Esophagus muscularis mucosa (tissue), 4 donors: ENCODE measurements at regions not wholly inside any gene's neighbourhood (a gene's known extent, or its start where the extent isn't known, plus 50 kb on each side); places are given as distances from the start of the nearest gene placed in this dataset.

Experiments
- DNase-seq: peaks from one replicate; pipeline ENCODE4 v3.0.0-alpha.2; 2017; ENCODE audit errors: extremely low spot score
- H3K27ac ChIP-seq, 4 donors: fragments of 200-600 bp; sonication (generic); replicated peaks in 1 of 4; 1 replicate in 3 of 4; 2 replicates in 1 of 4; pipeline ENCODE4 v1.5.1; 2016 to 2019; ENCODE audit warnings: mild to moderate bottlenecking in 1 of 4
- H3K27me3 ChIP-seq, 4 donors: fragments of 200-600 bp; sonication (generic); one replicate each; pipeline versions ENCODE4 v1.5.1 to v1.6.0; 2016 to 2019
- H3K36me3 ChIP-seq, 4 donors: fragments of 200-600 bp; sonication (generic); one replicate each; pipeline ENCODE4 v1.5.1; 2016 to 2019
- H3K4me1 ChIP-seq, 4 donors: fragments of 200-600 bp; sonication (generic); one replicate each; pipeline ENCODE4 v1.5.1; 2016 to 2019
- H3K4me3 ChIP-seq, 4 donors: fragments of 200-600 bp; sonication (generic); 1 replicate in 2 of 4; 2 replicates in 2 of 4; pipeline ENCODE4 v1.5.1; 2016 to 2019; ENCODE audit warnings: mild to moderate bottlenecking in 4 of 4, moderate library complexity in 1 of 4
- H3K9me3 ChIP-seq, 4 donors: fragments of 200-600 bp; sonication (generic); 1 replicate in 3 of 4; 2 replicates in 1 of 4; pipeline ENCODE4 v1.5.1; 2016 to 2019
- EP300 ChIP-seq: sonication (generic); formaldehyde crosslinking; IDR thresholded peaks from one replicate; pipeline ENCODE4 v1.6.1; 2017; ENCODE audit warnings: antibody characterized with exemption
- POLR2A ChIP-seq: fragments of 450-650 bp; IDR thresholded peaks from one replicate; pipeline ENCODE4 v1.6.1; 2017; ENCODE audit warnings: antibody characterized with exemption, moderate library complexity, mild to moderate bottlenecking, low read depth
- POLR2AphosphoS5 ChIP-seq, 2 donors: sonication (generic); formaldehyde crosslinking; IDR thresholded peaks; one replicate each; pipeline ENCODE4 v1.6.1; 2017; ENCODE audit warnings: antibody characterized with exemption in 2 of 2
- WGBS: methylation state at CpG from one replicate; pipeline ENCODE4 v1.1.5; 2018; 5-methylcytosine and 5-hydroxymethylcytosine counted together
- intact Hi-C: fragments of 100-400 bp; cut with DNase I; formaldehyde crosslinking; loops from one replicate; pipeline ENCODE4 v1.15.1; 2023
- TF ChIP-seq, protein P1 (sequence below), 3 experiments: fragments of 200-600 bp in 2 of 3; fragments of 450-650 bp in 1 of 3; sonication (generic) in 2 of 3; IDR thresholded peaks; one replicate each; pipeline ENCODE4 v1.5.1; 2017 to 2019; ENCODE audit warnings: antibody characterized with exemption in 3 of 3, mild to moderate bottlenecking in 2 of 3, moderate library complexity in 1 of 3

DNA sequence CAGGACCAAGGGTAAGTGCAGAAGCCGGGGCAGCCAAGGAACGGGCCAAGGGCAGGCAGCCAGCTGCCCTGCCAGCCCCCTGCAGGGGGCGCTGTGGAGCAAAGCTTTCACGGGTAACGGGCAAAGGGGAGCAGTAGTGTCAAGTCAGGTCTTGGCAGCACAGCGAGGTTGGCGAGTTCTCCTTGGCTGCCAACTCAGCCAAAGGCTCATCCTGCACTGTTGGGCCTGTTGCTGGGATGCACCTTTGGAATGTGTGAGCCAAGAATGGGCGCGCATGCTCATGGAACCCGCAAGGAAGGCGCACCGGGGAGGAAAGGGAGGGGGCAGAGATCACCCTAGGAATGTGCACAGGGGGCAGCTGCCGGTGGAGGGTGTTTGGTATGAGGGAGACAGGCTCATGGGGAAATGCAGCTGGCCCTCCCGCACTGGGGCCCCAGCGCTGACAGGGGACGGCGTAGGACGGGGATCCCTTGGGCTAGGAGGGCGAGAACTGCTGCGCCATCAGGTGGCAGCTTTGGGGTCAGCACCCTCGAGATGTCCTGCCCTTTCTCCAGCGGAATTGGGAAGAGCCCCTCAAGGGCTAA lies 138.0 kb downstream of the ASCL4 start:
- peak overlapping the region; percentile 15 to 39 (median 22) for H3K4me3 ChIP-seq
- no peaks in the 10 kb centered on the region for H3K36me3 ChIP-seq
- TF ChIP-seq EP300 (no peak), POLR2AphosphoS5 (IDR thresholded peaks at IDR 0.05) (peak; percentile 24 to 28), POLR2A (no peak)
- TF ChIP-seq, protein P1, sequence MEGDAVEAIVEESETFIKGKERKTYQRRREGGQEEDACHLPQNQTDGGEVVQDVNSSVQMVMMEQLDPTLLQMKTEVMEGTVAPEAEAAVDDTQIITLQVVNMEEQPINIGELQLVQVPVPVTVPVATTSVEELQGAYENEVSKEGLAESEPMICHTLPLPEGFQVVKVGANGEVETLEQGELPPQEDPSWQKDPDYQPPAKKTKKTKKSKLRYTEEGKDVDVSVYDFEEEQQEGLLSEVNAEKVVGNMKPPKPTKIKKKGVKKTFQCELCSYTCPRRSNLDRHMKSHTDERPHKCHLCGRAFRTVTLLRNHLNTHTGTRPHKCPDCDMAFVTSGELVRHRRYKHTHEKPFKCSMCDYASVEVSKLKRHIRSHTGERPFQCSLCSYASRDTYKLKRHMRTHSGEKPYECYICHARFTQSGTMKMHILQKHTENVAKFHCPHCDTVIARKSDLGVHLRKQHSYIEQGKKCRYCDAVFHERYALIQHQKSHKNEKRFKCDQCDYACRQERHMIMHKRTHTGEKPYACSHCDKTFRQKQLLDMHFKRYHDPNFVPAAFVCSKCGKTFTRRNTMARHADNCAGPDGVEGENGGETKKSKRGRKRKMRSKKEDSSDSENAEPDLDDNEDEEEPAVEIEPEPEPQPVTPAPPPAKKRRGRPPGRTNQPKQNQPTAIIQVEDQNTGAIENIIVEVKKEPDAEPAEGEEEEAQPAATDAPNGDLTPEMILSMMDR (IDR thresholded peaks at IDR 0.05): peak; percentile 47 to 56 (median 53)
- no peaks in the 10 kb centered on the region for H3K9me3 ChIP-seq
- peaks cover 0 to 46% (median 3%) of the 10 kb centered on the region in 4 donors for H3K27me3 ChIP-seq
- WGBS: 2% methylated on average over 6 of the region's 22 CpGs
- peak; percentile 89 for DNase-seq
- H3K27ac ChIP-seq: no peak overlapping the region
- H3K4me1 ChIP-seq: peaks cover 0 to 11% (median 10%) of the 10 kb centered on the region in 4 donors
- intact Hi-C loops: no loop called here

DNA sequence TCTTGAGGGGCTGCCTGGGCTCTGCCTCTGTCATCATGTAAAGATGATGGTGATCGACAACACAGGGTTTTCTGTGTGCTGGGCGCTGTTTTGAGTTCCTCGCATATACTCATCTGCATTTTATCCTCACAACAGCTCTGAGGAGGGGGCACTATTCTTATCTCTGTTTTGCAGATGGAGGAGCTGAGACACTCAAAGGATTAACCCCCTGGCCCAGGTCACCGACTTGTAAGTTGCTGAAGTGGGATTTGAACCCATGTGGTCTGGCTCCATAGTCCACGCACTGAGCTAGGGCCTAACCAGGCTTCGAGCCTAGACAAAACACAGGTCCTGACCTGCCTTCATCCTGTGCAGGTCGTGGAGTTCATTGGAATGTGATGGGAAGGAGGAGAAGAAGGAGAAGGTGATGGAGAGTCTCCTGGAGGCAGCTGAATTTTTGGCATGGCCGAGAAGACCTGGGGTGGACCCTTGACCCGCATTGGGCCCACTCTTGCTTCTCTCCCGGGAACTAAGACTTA lies 140.0 kb downstream of the ASCL4 start:
- TF ChIP-seq POLR2AphosphoS5 (IDR thresholded peaks at IDR 0.05): no peak
- TF ChIP-seq, protein P1 (IDR thresholded peaks at IDR 0.05): no peak
- TF ChIP-seq POLR2A: no peak
- TF ChIP-seq EP300: no peak
- peaks cover 0 to 11% (median 10%) of the 10 kb centered on the region in 4 donors for H3K4me1 ChIP-seq
- 74% methylated on average over 10 of the region's 10 CpGs for WGBS
- peak; percentile 64 for DNase-seq
- no peak overlapping the region for H3K27ac ChIP-seq
- H3K36me3 ChIP-seq: no peaks in the 10 kb centered on the region
- intact Hi-C loops: no loop called here
- no peak overlapping the region for H3K4me3 ChIP-seq
- peaks cover 0 to 43% (median 0%) of the 10 kb centered on the region in 4 donors for H3K27me3 ChIP-seq
- no peaks in the 10 kb centered on the region for H3K9me3 ChIP-seq

DNA sequence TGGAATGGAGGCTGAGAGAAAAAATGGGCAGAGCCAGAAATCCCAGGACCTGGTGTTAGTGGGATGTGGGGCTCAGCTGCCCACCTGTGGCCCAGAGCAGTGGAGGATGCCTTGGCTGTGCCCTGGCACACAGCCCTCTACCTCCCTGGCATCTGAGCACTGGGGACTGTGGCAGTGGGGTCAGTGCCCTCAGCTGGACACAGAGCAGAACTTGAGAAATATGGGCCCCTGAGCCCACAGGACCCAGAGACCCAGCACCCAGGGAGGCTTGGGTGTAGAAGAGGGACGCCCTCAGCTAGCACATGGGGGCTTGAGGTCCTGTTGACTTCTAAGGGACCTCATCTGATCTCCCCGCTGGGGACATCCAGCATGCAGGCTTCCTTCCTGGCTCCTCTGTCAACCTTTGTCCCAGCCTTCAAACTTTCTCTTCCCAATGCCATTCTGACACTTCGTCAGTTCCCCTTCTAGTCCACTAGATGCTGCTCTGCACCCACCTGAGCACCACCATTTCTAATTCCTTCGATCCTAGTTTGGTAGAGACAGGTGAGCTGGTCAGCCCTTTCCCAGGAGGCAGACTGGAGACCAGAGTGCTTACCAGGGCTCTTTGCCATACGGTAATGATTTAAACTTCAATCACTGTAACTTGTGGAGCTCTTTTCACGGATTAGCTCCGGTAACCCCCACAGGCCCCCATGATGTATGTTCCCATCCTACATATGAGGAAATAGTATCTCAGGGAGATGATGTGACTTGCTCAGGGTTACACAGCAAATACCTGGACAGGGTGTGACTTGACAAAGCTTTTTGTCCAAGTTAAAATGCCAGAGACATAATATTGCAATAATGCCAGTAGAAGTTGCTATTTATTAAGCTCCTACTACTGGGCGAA lies 143.7 kb downstream of the ASCL4 start:
- Histone ChIP-seq H3K36me3 (no peaks in the 10 kb centered on the region), H3K4me1 (no peaks in the 10 kb centered on the region), H3K9me3 (peaks cover 0 to 3% (median 0%) of the 10 kb centered on the region in 4 donors), H3K27me3 (peaks cover 0 to 33% (median 0%) of the 10 kb centered on the region in 4 donors), H3K4me3 (no peak overlapping the region), H3K27ac (no peak overlapping the region)
- 25% methylated on average over 7 of the region's 8 CpGs for WGBS
- peak; percentile 72 for DNase-seq
- intact Hi-C loops: loop anchor here (5.0 kb wide), 1 partner anchor 589 kb away; no protein-coding TSS in a partner anchor
- no peak for TF ChIP-seq EP300
- TF ChIP-seq, protein P1 (IDR thresholded peaks at IDR 0.05): peak; percentile 33 to 51 (median 43)

DNA sequence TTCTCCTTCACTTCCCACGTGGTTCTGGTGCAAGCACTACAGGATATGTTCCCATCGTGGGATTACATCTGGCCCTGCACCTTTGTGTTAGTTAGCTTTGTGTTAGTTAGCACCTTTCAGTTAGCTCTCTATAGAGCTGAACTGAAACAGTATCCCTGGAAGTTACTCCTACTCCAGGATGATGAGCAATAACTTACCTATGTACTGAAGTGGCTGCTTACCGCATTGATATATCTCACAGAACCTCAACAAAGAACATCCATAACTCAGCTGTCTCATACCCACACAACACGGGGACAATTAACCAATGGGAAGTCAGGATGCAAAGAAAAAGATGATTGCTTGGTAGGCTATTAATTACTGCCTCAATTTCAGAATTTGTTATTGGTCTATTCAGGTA lies 146.6 kb downstream of the ASCL4 start:
- intact Hi-C loops: no loop called here
- no peak overlapping the region for H3K27ac ChIP-seq
- no peaks in the 10 kb centered on the region for H3K36me3 ChIP-seq
- H3K27me3 ChIP-seq: peaks cover 0 to 28% (median 0%) of the 10 kb centered on the region in 4 donors
- 48% methylated on average over 4 of the region's 4 CpGs for WGBS
- no peak overlapping the region for H3K4me3 ChIP-seq
- peaks cover 0 to 3% (median 0%) of the 10 kb centered on the region in 4 donors for H3K9me3 ChIP-seq
- H3K4me1 ChIP-seq: no peaks in the 10 kb centered on the region
- TF ChIP-seq POLR2AphosphoS5 (IDR thresholded peaks at IDR 0.05) (no peak), EP300 (no peak), POLR2A (no peak)
- TF ChIP-seq, protein P1 (IDR thresholded peaks at IDR 0.05): no peak
- DNase-seq: peak; percentile 24
